ENCODE measurements at regions not wholly inside any gene's neighbourhood (a gene's known extent, or its start where the extent isn't known, plus 50 kb on each side); places are given as distances from the start of the nearest gene placed in this dataset.

- Histone ChIP-seq H3K36me3 (ENCODE audit: control insufficient read depth in 2 of 2, insufficient read depth in 1 of 2, low read length in 2 of 2) (no peaks in the 10 kb centered on the region), H3K4me3 (ENCODE audit: low read depth, low read length) (no peak overlapping the region), H3K4me1 (ENCODE audit: control insufficient read depth, insufficient read depth, low read length) (no peaks in the 10 kb centered on the region), H3K9me3 (ENCODE audit: control insufficient read depth, insufficient read depth, low read depth, low read length) (no peaks in the 10 kb centered on the region), H3K27ac (ENCODE audit: extremely low read depth, low read depth, low read length) (no peak overlapping the region)
- ChIA-PET POLR2A (no interaction called here), CTCF (no interaction called here)
- TF ChIP-seq ZNF645 (tag by site-specific recombination; IDR thresholded peaks at IDR 0.05) (no peak), ZNF155 (tag by site-specific recombination; IDR thresholded peaks at IDR 0.05) (no peak), ZNF776 (tag by site-specific recombination; IDR thresholded peaks at IDR 0.05; ENCODE audit: borderline replicate concordance) (no peak), ZNF433 (tag by site-specific recombination; IDR thresholded peaks at IDR 0.05; ENCODE audit: low read depth) (no peak), ZNF24 (tag by site-specific recombination; IDR thresholded peaks at IDR 0.05) (no peak), ELK4 (IDR thresholded peaks at IDR 0.05; ENCODE audit: borderline replicate concordance, low read depth, low read length) (no peak), KLF7 (tag by site-specific recombination; IDR thresholded peaks at IDR 0.05; ENCODE audit: borderline replicate concordance) (no peak), ZIC2 (tag by site-specific recombination; IDR thresholded peaks at IDR 0.05) (no peak), ZNF266 (tag by site-specific recombination; IDR thresholded peaks at IDR 0.05; ENCODE audit: low read depth) (no peak), ZNF529 (tag by site-specific recombination; IDR thresholded peaks at IDR 0.05; ENCODE audit: insufficient replicate concordance) (no peak), HIC1 (tag by site-specific recombination; IDR thresholded peaks at IDR 0.05) (no peak), GLI2 (tag by site-specific recombination; IDR thresholded peaks at IDR 0.05; ENCODE audit: borderline replicate concordance, low read depth) (no peak), ZBTB48 (tag by site-specific recombination; IDR thresholded peaks at IDR 0.05) (no peak)
These were observed 229.1 kb upstream of the TRPC7 start for GRCh38 chr5:136594416-136594815.

- Histone ChIP-seq H3K4me3 (ENCODE audit: low read depth, low read length) (no peak overlapping the region), H3K9me3 (ENCODE audit: control insufficient read depth, insufficient read depth, low read depth, low read length) (no peaks in the 10 kb centered on the region), H3K27ac (ENCODE audit: extremely low read depth, low read depth, low read length) (no peak overlapping the region), H3K36me3 (ENCODE audit: control insufficient read depth in 2 of 2, insufficient read depth in 1 of 2, low read length in 2 of 2) (no peaks in the 10 kb centered on the region), H3K4me1 (ENCODE audit: control insufficient read depth, insufficient read depth, low read length) (no peaks in the 10 kb centered on the region)
- ChIA-PET CTCF (no interaction called here), POLR2A (no interaction called here)
- TF ChIP-seq ZNF112 (tag by site-specific recombination; IDR thresholded peaks at IDR 0.05) (no peak), ZBTB20 (tag by site-specific recombination; IDR thresholded peaks at IDR 0.05) (no peak), ZNF2 (tag by site-specific recombination; IDR thresholded peaks at IDR 0.05) (no peak), ZNF23 (tag by site-specific recombination; IDR thresholded peaks at IDR 0.05; ENCODE audit: borderline replicate concordance) (no peak), ZNF664 (tag by site-specific recombination; IDR thresholded peaks at IDR 0.05) (no peak), PBX3 (CRISPR knock-in tag; IDR thresholded peaks at IDR 0.05) (no peak), ZNF202 (tag by site-specific recombination; IDR thresholded peaks at IDR 0.05; ENCODE audit: borderline replicate concordance) (no peak), ZNF239 (tag by site-specific recombination; IDR thresholded peaks at IDR 0.05) (no peak), INSM2 (tag by site-specific recombination; IDR thresholded peaks at IDR 0.05) (no peak), ZNF140 (tag by site-specific recombination; IDR thresholded peaks at IDR 0.05) (no peak), FEZF1 (tag by site-specific recombination; IDR thresholded peaks at IDR 0.05) (no peak), OVOL3 (tag by site-specific recombination; IDR thresholded peaks at IDR 0.05) (no peak), YY2 (tag by site-specific recombination; IDR thresholded peaks at IDR 0.05) (no peak), GLI2 (tag by site-specific recombination; IDR thresholded peaks at IDR 0.05; ENCODE audit: borderline replicate concordance, low read depth) (no peak), ZNF416 (tag by site-specific recombination; IDR thresholded peaks at IDR 0.05) (no peak)
These were observed 225.2 kb upstream of the TRPC7 start for GRCh38 chr5:136590581-136590980.

Measured in HEK293 (cell line).